Stimulated activated naive CD4-positive, alpha-beta T cell treated with Interleukin-2 at 50 U/mL for 16 hours (primary cell): ENCODE measurements at regions not wholly inside any gene's neighbourhood (a gene's known extent, or its start where the extent isn't known, plus 50 kb on each side); places are given as distances from the start of the nearest gene placed in this dataset.
"Not testable (repeated sequence)": the region's sequence is repeated elsewhere in the genome, so short reads cannot be mapped to it uniquely, and the experiment has no call there.

Source experiments
- DNase-seq: peaks from one replicate; lab custom pipeline; 2025; lab: John Stamatoyannopoulos, UW

- no peak for DNase-seq
Measured at GRCh38 chr1:58936973-58937372, 153.1 kb upstream of the JUN start.

- no peak for DNase-seq
Measured at GRCh38 chr1:58939146-58939545, 155.3 kb upstream of the JUN start.

- no peak for DNase-seq
Measured at GRCh38 chr1:58939666-58940370, 156.0 kb upstream of the JUN start.

GRCh38 chr1:58941471-58942289 is 157.8 kb upstream of the JUN start:
- no peak for DNase-seq

- DNase-seq = no peak
Measured at GRCh38 chr1:58942759-58943191, 158.9 kb upstream of the JUN start.

GRCh38 chr1:58943776-58944175 is 159.9 kb upstream of the JUN start:
- DNase-seq = no peak

GRCh38 chr1:58944439-58944838 is 160.6 kb upstream of the JUN start:
- no peak for DNase-seq

GRCh38 chr1:58946390-58946789 is 162.5 kb upstream of the JUN start:
- no peak for DNase-seq

GRCh38 chr1:58948671-58949070 is 164.8 kb upstream of the JUN start:
- no peak for DNase-seq

- no peak for DNase-seq
Measured at GRCh38 chr1:58949551-58950220, 165.8 kb upstream of the JUN start.

GRCh38 chr1:58950897-58951296 is 167.1 kb upstream of the JUN start:
- DNase-seq = no peak

GRCh38 chr1:58953951-58954350 is 170.1 kb upstream of the JUN start:
- DNase-seq = not testable (repeated sequence)

GRCh38 chr1:58963287-58963686 is 179.4 kb upstream of the JUN start:
- DNase-seq = not testable (repeated sequence)

GRCh38 chr1:58964428-58964827 is 180.6 kb upstream of the JUN start:
- DNase-seq = no peak

- no peak for DNase-seq
Measured at GRCh38 chr1:58964880-58965279, 181.0 kb upstream of the JUN start.

GRCh38 chr1:58966103-58966916 is 182.5 kb upstream of the JUN start:
- DNase-seq = no peak

- no peak for DNase-seq
Measured at GRCh38 chr1:58966917-58967740, 183.3 kb upstream of the JUN start.

GRCh38 chr1:58968360-58968952 is 184.6 kb upstream of the JUN start:
- no peak for DNase-seq

GRCh38 chr1:58969176-58969575 is 185.3 kb upstream of the JUN start:
- not testable (repeated sequence) for DNase-seq

- no peak for DNase-seq
Measured at GRCh38 chr1:58971629-58972140, 187.8 kb upstream of the JUN start.
